Umbilical cord (tissue), 1 donor: ENCODE measurements at regions not wholly inside any gene's neighbourhood (a gene's known extent, or its start where the extent isn't known, plus 50 kb on each side); places are given as distances from the start of the nearest gene placed in this dataset.

Source experiments
- DNase-seq: peaks from one replicate; pipeline ENCODE4 v3.0.0-alpha.2; 2015; ENCODE audit warnings: low spot score

DNA sequence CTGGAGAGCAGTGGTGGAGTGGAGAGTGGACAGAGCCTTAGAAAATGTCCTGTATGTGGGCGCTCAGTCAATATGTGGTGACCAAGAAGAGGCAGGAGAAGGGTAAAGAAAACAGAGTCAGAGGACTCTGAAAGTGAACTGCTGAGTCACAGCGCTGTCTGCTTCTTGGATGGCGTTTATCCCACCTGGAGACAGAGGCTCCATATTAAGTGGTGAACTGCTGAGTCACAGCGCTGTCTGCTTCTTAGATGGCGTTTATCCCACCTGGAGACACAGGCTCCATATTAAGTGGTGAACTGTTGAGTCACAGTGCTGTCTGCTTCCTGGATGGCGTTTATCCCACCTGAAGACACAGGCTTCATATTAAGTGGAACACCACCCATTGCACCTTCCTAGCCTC is 119.3 kb upstream of the RALGAPA2 start:
- no peak for DNase-seq

GRCh38 chr20:20829681-20830080 is 117.2 kb upstream of the RALGAPA2 start:
- DNase-seq, result no peak

GRCh38 chr20:20827992-20828597 is 115.7 kb upstream of the RALGAPA2 start:
- DNase-seq, result no peak

DNA sequence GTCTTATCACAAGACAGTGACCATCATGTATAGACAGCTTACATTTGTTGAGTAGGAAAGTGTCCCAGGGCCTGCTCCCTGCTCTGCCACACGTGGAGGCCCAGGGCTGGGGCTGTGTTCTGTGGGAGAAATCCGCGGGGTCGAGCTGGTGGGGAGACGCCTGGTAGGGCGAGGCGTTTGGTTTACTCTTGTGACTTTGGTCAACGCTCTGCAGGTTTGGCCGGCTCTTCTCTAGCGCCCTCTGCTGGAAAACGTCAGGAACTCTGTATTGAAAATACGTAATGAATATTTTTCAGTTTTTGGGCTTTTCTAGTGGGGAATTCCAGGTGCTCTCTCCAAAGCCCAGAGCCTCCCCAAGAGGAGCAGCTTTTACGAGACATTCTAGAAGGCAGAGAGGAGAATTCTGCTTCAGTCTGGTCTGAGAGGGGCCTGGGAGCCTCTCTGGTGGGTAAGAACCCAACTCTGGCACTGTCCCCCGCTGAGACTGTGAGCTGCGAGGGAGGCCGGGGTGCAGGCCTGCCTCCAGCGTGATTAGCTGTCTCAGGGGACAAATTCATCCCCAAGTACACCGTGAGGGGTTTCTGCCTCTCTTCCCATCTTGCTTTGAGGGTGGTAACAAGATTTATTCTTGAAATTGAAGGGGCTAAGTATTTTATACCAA is 112.6 kb upstream of the RALGAPA2 start:
- DNase-seq, result peak; percentile 59

DNA sequence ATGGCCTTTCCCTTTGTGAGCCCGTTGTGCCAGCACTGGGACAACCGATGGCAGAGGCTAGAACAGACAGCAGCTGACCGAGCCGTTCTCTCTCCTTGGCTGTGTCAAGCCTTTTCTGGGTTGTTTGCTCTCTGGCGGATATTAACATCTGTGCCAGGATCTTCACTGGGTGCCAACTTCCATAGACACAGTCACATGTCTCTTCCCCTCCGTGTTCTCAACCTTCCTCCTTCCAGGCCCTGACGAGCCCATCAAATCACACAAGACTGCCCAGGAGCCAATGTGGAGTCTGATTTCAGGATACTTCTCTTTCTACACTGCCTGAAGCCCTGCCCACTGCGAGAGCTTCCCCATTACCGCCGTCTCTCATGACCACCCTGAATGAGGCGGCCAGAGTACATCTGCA is 111.0 kb upstream of the RALGAPA2 start:
- no peak for DNase-seq

DNA sequence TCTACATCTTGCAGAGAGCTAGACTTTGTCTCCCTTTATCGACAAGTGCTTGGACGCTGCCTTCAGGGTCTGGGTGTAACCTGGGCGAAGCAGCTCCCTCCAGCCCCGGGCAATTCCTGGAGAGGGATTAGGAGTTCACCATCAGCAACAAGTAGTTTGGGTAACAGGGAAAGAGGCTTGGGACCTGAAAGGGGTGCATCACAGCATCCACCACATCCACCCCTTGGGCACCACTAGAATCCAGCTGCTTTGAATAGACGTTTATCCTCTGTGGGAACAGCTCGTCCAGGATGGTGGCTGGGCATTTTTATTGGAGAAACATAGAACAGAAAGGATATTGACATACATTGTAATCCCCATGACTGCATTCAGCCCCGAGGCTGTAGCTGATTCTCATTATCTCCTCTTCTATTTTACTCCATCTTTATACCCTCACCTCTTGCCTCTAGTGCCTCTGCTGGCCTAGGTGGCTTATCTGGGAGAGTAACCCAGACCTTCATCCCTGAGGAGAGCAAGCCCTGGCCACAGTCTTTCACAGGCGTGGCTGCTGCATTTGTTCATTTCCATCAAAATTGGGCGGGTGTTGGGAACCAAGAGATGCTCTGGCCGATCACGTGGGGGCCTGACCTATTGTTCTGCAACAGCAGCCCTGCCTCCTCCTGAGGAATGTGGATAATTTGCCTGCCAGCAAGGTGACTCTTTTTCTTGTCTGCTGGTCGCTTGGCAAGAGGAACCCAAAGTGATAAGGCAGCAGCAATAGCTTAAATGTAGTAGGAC is 109.2 kb upstream of the RALGAPA2 start:
- no peak for DNase-seq

DNA sequence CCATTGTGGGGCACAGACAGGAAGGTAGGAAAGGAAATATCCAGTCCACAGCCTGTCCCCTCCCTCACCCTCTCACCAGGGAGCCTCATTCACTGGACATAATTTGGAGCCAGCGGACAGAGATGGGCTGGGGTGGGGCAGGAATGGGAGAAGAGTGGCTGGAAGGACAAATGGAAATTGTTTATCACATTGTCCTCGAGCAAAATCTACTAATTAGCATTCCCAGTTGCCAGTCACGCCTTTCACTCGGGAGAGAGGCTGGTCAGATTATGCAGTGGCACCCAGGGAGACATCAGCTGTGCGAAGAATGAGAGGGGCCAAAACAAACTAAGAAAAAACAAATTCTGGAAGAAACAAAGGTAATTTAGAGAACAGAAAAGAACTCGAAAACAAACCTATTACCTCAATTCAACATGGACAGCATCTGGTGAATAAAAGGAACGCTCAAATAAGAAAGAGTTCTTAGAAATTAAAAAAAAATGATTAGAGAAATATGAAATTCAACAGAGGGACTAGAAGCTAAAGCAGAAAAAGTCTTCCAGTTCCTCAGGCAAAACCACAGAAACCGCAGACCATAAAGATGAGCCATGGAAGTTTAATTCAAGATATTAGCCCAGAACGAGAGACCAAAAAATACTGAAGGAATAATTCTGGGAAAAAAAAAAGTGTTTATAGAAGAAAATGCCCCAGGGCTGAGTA is 108.5 kb upstream of the RALGAPA2 start:
- DNase-seq, result no peak

GRCh38 chr20:20820104-20820503 is 107.7 kb upstream of the RALGAPA2 start:
- DNase-seq, result no peak

- DNase-seq, result peak; percentile 37
Observed at GRCh38 chr20:20816969-20817755, 104.7 kb upstream of the RALGAPA2 start.

DNA sequence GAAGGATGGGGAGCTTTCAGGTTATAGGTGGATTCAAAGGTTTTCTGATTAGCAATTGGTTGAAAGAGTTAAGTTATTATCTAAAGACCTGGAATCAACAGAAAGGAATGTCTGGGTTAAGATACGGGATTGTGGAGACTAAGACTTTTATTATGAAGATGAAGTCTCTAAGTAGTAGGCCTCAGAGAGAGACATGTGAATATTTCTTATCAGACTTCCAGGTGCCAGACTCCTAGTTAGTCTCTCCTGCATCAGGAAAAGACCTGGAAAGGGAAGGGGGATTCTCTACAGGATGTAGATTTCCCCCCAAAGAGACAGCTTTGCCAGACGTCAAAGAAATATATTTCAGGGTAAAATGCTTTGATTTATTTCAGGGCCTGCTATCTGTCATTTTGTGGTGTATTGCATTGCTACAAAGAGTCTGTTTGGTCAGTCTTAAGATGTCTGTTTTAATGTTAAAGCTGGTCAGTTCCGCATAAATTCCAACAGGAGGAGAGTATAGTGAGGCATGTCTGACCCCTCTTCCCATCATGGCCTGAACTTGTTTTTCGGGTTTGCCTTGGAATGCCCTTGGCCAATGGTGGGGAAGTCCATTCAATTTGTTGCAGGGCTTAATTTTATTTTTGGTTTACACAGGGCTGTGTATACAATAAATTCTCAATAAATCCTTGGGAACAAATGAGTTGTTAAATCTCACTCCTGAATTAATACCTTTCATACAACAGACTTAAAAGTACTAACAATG is 103.4 kb upstream of the RALGAPA2 start:
- DNase-seq, result no peak

GRCh38 chr20:20814685-20815084 is 102.2 kb upstream of the RALGAPA2 start:
- peak; percentile 49 for DNase-seq

DNA sequence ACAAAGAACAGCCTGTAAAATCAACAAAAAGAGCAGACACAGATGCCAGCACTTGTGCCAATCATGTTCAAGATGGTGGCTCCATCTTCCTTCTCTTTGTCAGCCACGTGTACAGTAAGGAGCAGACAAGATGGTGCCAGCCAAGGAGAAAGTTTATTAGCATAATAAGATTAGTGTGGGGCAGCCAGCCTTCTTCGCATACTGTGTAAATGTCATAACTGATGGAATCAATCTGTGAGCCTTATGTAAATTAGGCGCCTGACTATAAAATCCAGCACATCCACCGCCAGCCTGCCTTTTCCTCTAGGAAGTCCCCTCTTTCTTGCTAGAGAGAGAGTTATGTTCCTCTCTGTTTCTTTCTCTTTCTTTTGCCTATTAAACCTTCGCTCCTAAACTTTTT is 99.7 kb upstream of the RALGAPA2 start:
- no peak for DNase-seq

DNA sequence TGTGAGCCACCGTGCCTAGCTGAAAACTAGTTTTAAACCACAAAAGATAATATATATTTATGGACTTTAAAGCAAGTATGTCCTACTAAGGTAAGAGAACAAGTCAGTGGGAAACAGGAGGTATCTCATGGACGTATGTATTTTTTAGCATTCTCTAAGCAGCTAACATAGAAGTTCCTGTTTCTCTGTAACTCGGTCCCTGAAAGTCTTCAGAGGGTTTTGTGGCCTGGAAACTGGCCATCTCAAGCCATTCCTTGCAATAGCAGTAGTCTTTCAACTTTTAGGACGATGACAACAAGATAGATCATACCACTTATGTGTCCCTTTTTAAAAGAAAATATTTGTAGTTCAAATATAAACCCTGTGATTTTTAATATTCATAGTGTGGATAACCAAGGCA is 95.6 kb upstream of the RALGAPA2 start:
- DNase-seq, result no peak

GRCh38 chr20:20806121-20807095 is 94.0 kb upstream of the RALGAPA2 start:
- peak; percentile 82 for DNase-seq

GRCh38 chr20:20803011-20803410 is 90.6 kb upstream of the RALGAPA2 start:
- DNase-seq, result peak; percentile 21

GRCh38 chr20:20802328-20802727 is 89.9 kb upstream of the RALGAPA2 start:
- no peak for DNase-seq

GRCh38 chr20:20799716-20800312 is 87.4 kb upstream of the RALGAPA2 start:
- DNase-seq, result no peak

DNA sequence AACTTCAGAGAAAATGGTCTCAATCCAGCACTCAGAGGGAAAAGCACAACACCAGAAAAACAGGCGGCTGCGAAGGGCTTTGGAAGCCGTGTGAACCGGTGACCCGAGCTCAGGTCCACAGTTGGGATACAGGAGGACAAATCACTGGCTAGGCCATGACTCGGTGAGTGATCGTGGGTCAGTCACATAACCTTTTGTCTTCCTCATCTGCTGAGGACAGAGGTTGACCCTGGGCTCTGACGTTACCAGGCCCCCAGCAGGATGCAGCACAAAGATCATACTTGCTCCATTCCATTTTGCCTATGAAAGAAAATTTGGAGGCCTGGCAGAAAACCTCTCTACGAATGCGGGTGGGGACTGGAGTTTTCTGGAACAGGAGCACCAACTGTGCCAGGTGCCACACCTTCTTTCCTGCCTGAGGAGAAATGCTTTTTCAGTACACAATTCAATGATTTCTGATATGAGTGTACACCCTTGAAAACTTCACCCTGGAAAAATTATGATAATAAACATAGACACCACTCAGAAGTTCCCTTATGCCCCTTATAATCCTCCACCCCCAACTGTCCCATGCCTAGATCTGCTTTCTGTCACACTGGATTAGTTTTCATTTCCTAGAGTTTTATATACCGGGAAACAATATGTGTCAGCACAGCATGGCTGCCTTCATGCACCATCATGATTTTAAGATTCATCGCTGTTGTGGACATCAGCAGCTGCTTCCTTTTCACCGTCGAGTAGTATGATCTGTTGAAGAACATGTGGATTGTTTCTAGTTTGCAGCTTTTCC is 85.3 kb upstream of the RALGAPA2 start:
- DNase-seq, result no peak
